ENCODE measurements at regions not wholly inside any gene's neighbourhood (a gene's known extent, or its start where the extent isn't known, plus 50 kb on each side); places are given as distances from the start of the nearest gene placed in this dataset.

GRCh38 chr1:30466610-30467009 lies 256.8 kb downstream of the MATN1 start:
- Histone ChIP-seq H3K4me2 (ENCODE audit: control insufficient read depth, extremely low read depth, insufficient read depth, low read depth, low read length) (no peak overlapping the region), H2AFZ (ENCODE audit: control insufficient read depth, low read length) (no peak overlapping the region), H3K9ac (ENCODE audit: control insufficient read depth, extremely low read depth, insufficient read depth, low read length) (no peak overlapping the region), H3K9me3 (ENCODE audit: control insufficient read depth, low read depth, low read length) (no peaks in the 10 kb centered on the region), H3K9me1 (ENCODE audit: control insufficient read depth, extremely low read depth, insufficient read depth, low read length) (no peaks in the 10 kb centered on the region), H3K27me3 (ENCODE audit: control insufficient read depth, extremely low read depth, insufficient read depth, low read length) (no peaks in the 10 kb centered on the region), H3K27ac (ENCODE audit: control insufficient read depth, insufficient read depth, low read length) (no peak overlapping the region), H4K20me1 (ENCODE audit: control insufficient read depth, extremely low read depth, insufficient read depth, low read length) (no peaks in the 10 kb centered on the region), H3K4me1 (ENCODE audit: control insufficient read depth, extremely low read depth, insufficient read depth, low read length) (peaks cover 6% of the 10 kb centered on the region), H3K36me3 (ENCODE audit: control insufficient read depth in 2 of 2, extremely low read depth in 1 of 2, insufficient read depth in 2 of 2, low read length in 2 of 2) (no peaks in the 10 kb centered on the region), H3K4me3 (ENCODE audit: control insufficient read depth in 2 of 3, extremely low read depth in 1 of 3, insufficient read depth in 2 of 3, low read depth in 1 of 3, low read length in 3 of 3) (no peak overlapping the region), H3K79me2 (ENCODE audit: control insufficient read depth, insufficient read depth, low read length) (no peaks in the 10 kb centered on the region)
- DNase-seq (ENCODE audit: low read depth, low spot score), result no peak
- TF ChIP-seq CTCF (optimal IDR thresholded peaks at IDR 0.05 in 1 of 3, IDR thresholded peaks at IDR 0.05 in 1 of 3, conservative IDR thresholded peaks at IDR 0.05 in 1 of 3; ENCODE audit: extremely low read depth in 1 of 3, insufficient read depth in 2 of 3, low read length in 3 of 3) (no peak), EZH2 (IDR thresholded peaks at IDR 0.05; ENCODE audit: low read length) (no peak)
- dilution Hi-C loops (cut with MboI; ENCODE audit: extremely low pct_ligation_motif_present, low sequenced_read_pairs), result no loop called here
- no peak for FAIRE-seq

GRCh38 chr1:30466026-30466425 lies 257.4 kb downstream of the MATN1 start:
- H3K9me1 ChIP-seq (ENCODE audit: control insufficient read depth, extremely low read depth, insufficient read depth, low read length), result no peaks in the 10 kb centered on the region
- no peak overlapping the region for H3K27ac ChIP-seq (ENCODE audit: control insufficient read depth, insufficient read depth, low read length)
- H3K9me3 ChIP-seq (ENCODE audit: control insufficient read depth, low read depth, low read length), result no peaks in the 10 kb centered on the region
- H3K4me1 ChIP-seq (ENCODE audit: control insufficient read depth, extremely low read depth, insufficient read depth, low read length), result peaks cover under 1% of the 10 kb centered on the region
- H3K9ac ChIP-seq (ENCODE audit: control insufficient read depth, extremely low read depth, insufficient read depth, low read length), result no peak overlapping the region
- no peaks in the 10 kb centered on the region for H3K36me3 ChIP-seq (ENCODE audit: control insufficient read depth in 2 of 2, extremely low read depth in 1 of 2, insufficient read depth in 2 of 2, low read length in 2 of 2)
- H3K4me3 ChIP-seq (ENCODE audit: control insufficient read depth in 2 of 3, extremely low read depth in 1 of 3, insufficient read depth in 2 of 3, low read depth in 1 of 3, low read length in 3 of 3), result no peak overlapping the region
- no peak for DNase-seq (ENCODE audit: low read depth, low spot score)
- FAIRE-seq, result no peak
- H4K20me1 ChIP-seq (ENCODE audit: control insufficient read depth, extremely low read depth, insufficient read depth, low read length), result no peaks in the 10 kb centered on the region
- no peak overlapping the region for H3K4me2 ChIP-seq (ENCODE audit: control insufficient read depth, extremely low read depth, insufficient read depth, low read depth, low read length)
- dilution Hi-C loops (cut with MboI; ENCODE audit: extremely low pct_ligation_motif_present, low sequenced_read_pairs), result no loop called here
- H2AFZ ChIP-seq (ENCODE audit: control insufficient read depth, low read length), result no peak overlapping the region
- TF ChIP-seq EZH2 (IDR thresholded peaks at IDR 0.05; ENCODE audit: low read length), result no peak
- TF ChIP-seq CTCF (optimal IDR thresholded peaks at IDR 0.05 in 1 of 3, IDR thresholded peaks at IDR 0.05 in 1 of 3, conservative IDR thresholded peaks at IDR 0.05 in 1 of 3; ENCODE audit: extremely low read depth in 1 of 3, insufficient read depth in 2 of 3, low read length in 3 of 3), result no peak
- H3K27me3 ChIP-seq (ENCODE audit: control insufficient read depth, extremely low read depth, insufficient read depth, low read length), result no peaks in the 10 kb centered on the region
- no peaks in the 10 kb centered on the region for H3K79me2 ChIP-seq (ENCODE audit: control insufficient read depth, insufficient read depth, low read length)

Data from keratinocyte (primary cell).